ENCODE measurements at regions not wholly inside any gene's neighbourhood (a gene's known extent, or its start where the extent isn't known, plus 50 kb on each side); places are given as distances from the start of the nearest gene placed in this dataset.

GRCh38 chr18:47512056-47512455 lies 260.6 kb upstream of the SKOR2 start:
- TF ChIP-seq CTCF (IDR thresholded peaks at IDR 0.05; ENCODE audit: control extremely low read depth, extremely low read depth, low read depth, missing control alignments): no peak
- DNase-seq (ENCODE audit: extremely low spot score): no peak
- CTCF ChIA-PET: no interaction called here
- POLR2A ChIA-PET: no interaction called here

- DNase-seq (ENCODE audit: extremely low spot score): no peak
- ChIA-PET CTCF (no interaction called here), POLR2A (no interaction called here)
Observed at GRCh38 chr18:47510831-47511230, 259.4 kb upstream of the SKOR2 start.

DNA sequence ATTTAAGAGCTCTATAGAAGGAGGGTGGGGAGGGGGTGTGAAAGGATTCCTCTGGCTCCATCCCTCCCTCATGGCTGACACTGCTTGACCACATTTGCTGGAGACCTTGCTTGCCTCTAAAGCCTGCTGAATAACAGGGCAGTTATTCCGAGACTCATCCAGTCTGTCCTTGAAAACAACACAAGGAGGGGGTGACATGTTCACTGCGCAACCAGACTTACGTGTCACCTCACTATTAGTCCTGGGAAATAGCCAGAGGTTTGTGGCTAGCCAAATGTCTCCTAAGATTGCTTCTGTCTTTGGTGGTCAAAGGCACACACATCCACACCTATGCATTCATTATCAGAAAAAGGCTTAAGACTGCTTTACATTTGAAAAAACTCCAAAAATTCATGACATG lies 256.2 kb upstream of the SKOR2 start:
- DNase-seq (ENCODE audit: extremely low spot score): no peak
- ChIA-PET POLR2A (no interaction called here), CTCF (interaction anchor here (1.7 to 1.9 kb wide), 2 partner anchors 9 to 11 kb away, joined by 4 read pairs; no protein-coding TSS in a partner anchor)
- no peak for TF ChIP-seq CTCF (IDR thresholded peaks at IDR 0.05; ENCODE audit: control extremely low read depth, extremely low read depth, low read depth, missing control alignments)

More at GRCh38 chr18:47510831-47511230, 259.4 kb upstream of the SKOR2 start:
- no peak for TF ChIP-seq CTCF (IDR thresholded peaks at IDR 0.05; ENCODE audit: control extremely low read depth, extremely low read depth, low read depth, missing control alignments)

GRCh38 chr18:47506897-47507296 lies 255.4 kb upstream of the SKOR2 start:
- no peak for TF ChIP-seq CTCF (IDR thresholded peaks at IDR 0.05; ENCODE audit: control extremely low read depth, extremely low read depth, low read depth, missing control alignments)
- POLR2A ChIA-PET: no interaction called here

GRCh38 chr18:47501946-47502345 lies 250.5 kb upstream of the SKOR2 start:
- ChIA-PET CTCF (no interaction called here), POLR2A (no interaction called here)
- DNase-seq (ENCODE audit: extremely low spot score): no peak
- TF ChIP-seq CTCF (IDR thresholded peaks at IDR 0.05; ENCODE audit: control extremely low read depth, extremely low read depth, low read depth, missing control alignments): no peak

More at GRCh38 chr18:47506897-47507296, 255.4 kb upstream of the SKOR2 start:
- DNase-seq (ENCODE audit: extremely low spot score): no peak
- CTCF ChIA-PET: interaction anchor here (1.2 to 1.9 kb wide), 3 partner anchors 10 to 248 kb away, joined by 3 to 4 read pairs (median 4); no protein-coding TSS in a partner anchor

DNA sequence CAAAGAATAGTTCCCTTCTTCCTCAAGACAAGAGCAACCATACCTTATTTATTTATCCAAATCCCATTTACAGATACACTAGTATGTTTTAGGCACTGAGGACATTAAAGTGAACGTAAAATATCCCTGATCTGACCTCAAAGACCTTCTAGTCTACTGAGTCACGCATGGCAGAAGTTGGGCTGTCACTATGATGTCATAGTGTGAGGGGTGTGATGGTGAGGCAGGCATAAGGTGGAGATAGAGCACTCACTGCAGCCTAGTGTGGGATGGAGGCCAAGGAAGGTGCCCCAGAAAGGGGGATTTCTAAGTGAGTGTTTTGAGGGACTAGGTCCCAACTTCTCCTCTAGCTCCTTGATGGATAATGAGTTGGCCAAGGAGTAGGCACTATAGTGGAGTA lies 249.5 kb upstream of the SKOR2 start:
- TF ChIP-seq CTCF (IDR thresholded peaks at IDR 0.05; ENCODE audit: control extremely low read depth, extremely low read depth, low read depth, missing control alignments): no peak
- ChIA-PET CTCF (no interaction called here), POLR2A (no interaction called here)
- no peak for DNase-seq (ENCODE audit: extremely low spot score)

DNA sequence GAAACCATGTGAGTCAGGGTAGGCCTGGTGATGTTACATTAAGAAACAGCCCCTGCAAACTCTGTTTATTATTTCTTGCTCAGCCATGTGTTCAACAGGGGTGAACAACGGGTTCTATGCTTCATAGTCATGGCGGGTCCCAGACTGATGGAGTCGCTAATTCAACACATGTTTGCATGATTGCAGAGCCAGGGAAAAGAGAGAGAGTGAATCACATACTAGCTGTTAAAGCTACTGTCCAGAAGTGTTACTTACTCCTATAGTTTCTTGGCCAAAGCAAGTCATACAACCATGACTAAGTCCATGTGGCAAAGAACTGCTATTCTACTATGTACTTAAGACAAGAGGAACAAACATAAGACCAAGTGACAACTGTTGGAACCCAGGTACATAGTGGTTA lies 241.2 kb upstream of the SKOR2 start:
- no peak for TF ChIP-seq CTCF (IDR thresholded peaks at IDR 0.05; ENCODE audit: control extremely low read depth, extremely low read depth, low read depth, missing control alignments)
- ChIA-PET CTCF (no interaction called here), POLR2A (no interaction called here)
- DNase-seq (ENCODE audit: extremely low spot score): no peak
